IPS-20b (cell line): ENCODE measurements at regions not wholly inside any gene's neighbourhood (a gene's known extent, or its start where the extent isn't known, plus 50 kb on each side); places are given as distances from the start of the nearest gene placed in this dataset.

Experiments used
- H3K27ac ChIP-seq: one replicate; pipeline ENCODE4 v1.5.1; 2013; ENCODE audit warnings: low read length
- H3K27me3 ChIP-seq: 2 replicates; pipeline ENCODE4 v1.6.1; 2013; ENCODE audit warnings: mild to moderate bottlenecking, low read length, inconsistent platforms; ENCODE audit not compliant: insufficient read depth
- H3K36me3 ChIP-seq: 2 replicates; pipeline ENCODE4 v1.6.1; 2013; ENCODE audit warnings: low read depth, mild to moderate bottlenecking, inconsistent platforms, low read length, moderate library complexity; ENCODE audit not compliant: insufficient read depth
- H3K4me1 ChIP-seq: 2 replicates; pipeline ENCODE4 v1.6.1; 2013; ENCODE audit warnings: mild to moderate bottlenecking, control low read depth, inconsistent platforms, low read length, moderate library complexity; ENCODE audit not compliant: insufficient read depth
- H3K4me3 ChIP-seq: 2 replicates; pipeline ENCODE4 v1.5.1; 2013; ENCODE audit warnings: mild to moderate bottlenecking, low read length, inconsistent platforms
- H3K9ac ChIP-seq: 2 replicates; pipeline ENCODE4 v1.6.1; 2013; ENCODE audit warnings: low read depth, mild to moderate bottlenecking, inconsistent platforms, low read length, moderate library complexity
- H3K9me3 ChIP-seq: 2 replicates; pipeline ENCODE4 v1.6.1; 2013; ENCODE audit warnings: mild to moderate bottlenecking, low read depth, low read length, inconsistent platforms; ENCODE audit not compliant: insufficient read depth

DNA sequence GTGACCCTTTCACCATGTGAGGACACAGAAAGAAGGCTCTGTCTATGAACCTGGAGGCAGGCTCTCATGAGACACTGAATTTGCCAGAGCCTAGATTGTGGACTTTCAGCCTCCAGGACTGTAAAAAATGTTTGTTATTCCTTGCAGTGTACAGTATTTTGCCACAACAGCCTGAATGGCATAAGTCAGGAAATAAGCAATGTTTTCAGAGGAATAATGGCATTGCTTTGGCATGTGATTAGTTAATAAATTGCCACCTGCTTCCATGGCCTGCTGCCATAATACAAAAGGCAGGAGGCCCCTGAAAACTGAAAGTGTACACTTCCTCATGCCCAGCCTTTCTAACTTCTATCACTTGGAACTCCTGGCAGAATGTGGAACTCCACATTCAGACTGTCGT lies 408.1 kb downstream of the GADD45G start:
- H3K9ac ChIP-seq, result no peak overlapping the region
- H3K4me3 ChIP-seq, result no peak overlapping the region
- H3K4me1 ChIP-seq, result peaks cover 7% of the 10 kb centered on the region
- H3K27ac ChIP-seq, result no peak overlapping the region
- no peaks in the 10 kb centered on the region for H3K9me3 ChIP-seq
- H3K36me3 ChIP-seq, result no peaks in the 10 kb centered on the region
- H3K27me3 ChIP-seq, result no peaks in the 10 kb centered on the region

DNA sequence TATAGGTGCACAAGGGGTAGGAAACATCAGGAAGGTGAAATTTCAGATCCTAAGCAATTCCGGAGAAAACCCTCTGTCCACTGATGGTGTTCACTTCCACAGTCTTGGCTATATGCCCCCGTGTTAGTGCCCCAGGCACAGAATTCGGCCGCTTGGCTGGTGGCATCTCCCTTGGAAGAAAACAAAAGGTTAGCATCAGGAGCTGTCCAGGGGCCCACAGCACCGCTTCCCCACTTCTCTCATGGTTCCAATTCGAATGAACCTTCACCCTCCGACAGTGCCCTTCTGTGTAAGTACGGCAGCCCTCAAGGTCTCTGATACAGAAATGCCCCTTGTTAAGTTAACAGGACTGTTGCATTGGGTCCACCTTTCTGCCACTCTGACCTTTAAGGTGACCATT lies 409.0 kb downstream of the GADD45G start:
- Histone ChIP-seq H3K4me1 (no peaks in the 10 kb centered on the region), H3K9me3 (no peaks in the 10 kb centered on the region), H3K36me3 (no peaks in the 10 kb centered on the region), H3K9ac (no peak overlapping the region), H3K4me3 (no peak overlapping the region), H3K27ac (no peak overlapping the region), H3K27me3 (no peaks in the 10 kb centered on the region)

- Histone ChIP-seq H3K36me3 (no peaks in the 10 kb centered on the region), H3K4me1 (no peaks in the 10 kb centered on the region), H3K9ac (no peak overlapping the region), H3K27ac (no peak overlapping the region), H3K4me3 (no peak overlapping the region), H3K9me3 (no peaks in the 10 kb centered on the region), H3K27me3 (no peaks in the 10 kb centered on the region)
Measured at GRCh38 chr9:90014421-90014820, 409.6 kb downstream of the GADD45G start.

DNA sequence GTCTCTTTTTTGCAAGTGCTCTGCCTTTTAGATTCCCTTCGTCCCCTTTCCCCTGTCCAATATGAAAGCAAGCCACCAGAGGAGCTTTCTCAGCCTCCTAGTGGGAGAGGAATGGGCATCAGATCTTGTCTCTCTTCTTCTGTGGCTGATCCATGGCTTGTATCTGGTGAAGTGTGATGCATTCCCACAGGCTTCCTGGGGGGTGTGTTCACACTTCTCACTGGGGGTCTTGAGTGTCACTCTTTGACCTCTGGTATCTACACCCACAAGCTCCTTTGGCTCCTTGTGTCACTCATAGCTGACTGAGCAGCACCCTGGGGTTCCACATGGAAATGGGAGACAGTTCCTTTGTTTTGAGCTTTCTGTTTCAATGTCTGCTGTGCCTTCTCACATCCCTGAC lies 411.5 kb downstream of the GADD45G start:
- Histone ChIP-seq H3K4me1 (no peaks in the 10 kb centered on the region), H3K9ac (no peak overlapping the region), H3K9me3 (no peaks in the 10 kb centered on the region), H3K36me3 (no peaks in the 10 kb centered on the region), H3K4me3 (no peak overlapping the region), H3K27me3 (no peaks in the 10 kb centered on the region), H3K27ac (no peak overlapping the region)

DNA sequence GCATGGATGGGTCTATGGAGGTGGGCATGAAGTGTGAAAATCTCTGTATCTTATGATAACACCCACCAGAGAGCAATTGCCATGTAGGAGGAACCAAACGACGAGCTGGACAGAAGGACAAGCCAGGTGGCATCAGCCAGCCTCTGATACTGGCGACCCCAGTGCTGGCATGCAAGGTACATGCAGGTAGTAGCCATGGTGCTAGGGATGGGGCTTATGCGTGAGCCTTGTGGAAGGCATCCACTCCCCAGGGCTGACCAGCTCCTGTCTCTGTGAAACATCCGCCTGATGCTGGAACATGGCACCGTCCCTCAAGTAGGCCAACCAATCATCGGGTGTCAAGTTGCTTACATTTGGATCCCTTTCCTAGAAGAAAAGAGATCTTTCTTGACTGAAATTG lies 412.9 kb downstream of the GADD45G start:
- Histone ChIP-seq H3K4me1 (no peaks in the 10 kb centered on the region), H3K4me3 (no peak overlapping the region), H3K9ac (no peak overlapping the region), H3K9me3 (no peaks in the 10 kb centered on the region), H3K27me3 (no peaks in the 10 kb centered on the region), H3K27ac (no peak overlapping the region), H3K36me3 (no peaks in the 10 kb centered on the region)

DNA sequence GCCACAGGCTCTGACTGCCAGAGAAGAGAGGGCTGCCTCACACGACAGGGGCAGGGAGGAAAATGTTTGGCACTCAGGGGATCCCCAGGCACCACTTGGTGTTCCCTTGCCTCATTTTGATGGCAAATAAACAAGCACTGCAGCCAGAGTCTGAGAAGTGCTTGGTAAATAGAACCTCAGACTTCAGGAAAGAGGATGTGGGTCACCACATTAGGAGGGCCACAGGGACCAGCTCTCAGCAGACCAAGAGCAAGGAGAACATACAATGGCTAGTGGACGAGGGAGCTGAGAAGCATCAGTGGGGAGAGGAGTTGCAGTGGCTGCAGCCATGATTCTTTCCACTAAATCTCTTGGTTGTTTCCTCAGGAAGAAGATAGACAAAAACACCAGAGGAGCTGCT lies 413.9 kb downstream of the GADD45G start:
- no peaks in the 10 kb centered on the region for H3K36me3 ChIP-seq
- no peak overlapping the region for H3K4me3 ChIP-seq
- no peak overlapping the region for H3K27ac ChIP-seq
- H3K4me1 ChIP-seq, result no peaks in the 10 kb centered on the region
- H3K9ac ChIP-seq, result no peak overlapping the region
- no peaks in the 10 kb centered on the region for H3K9me3 ChIP-seq
- H3K27me3 ChIP-seq, result no peaks in the 10 kb centered on the region; the same call in 1 of the 2 replicates

GRCh38 chr9:90019626-90020025 lies 414.8 kb downstream of the GADD45G start:
- Histone ChIP-seq H3K27me3 (no peaks in the 10 kb centered on the region; the same call in 1 of the 2 replicates), H3K9me3 (no peaks in the 10 kb centered on the region), H3K9ac (no peak overlapping the region), H3K27ac (no peak overlapping the region), H3K36me3 (no peaks in the 10 kb centered on the region), H3K4me1 (no peaks in the 10 kb centered on the region), H3K4me3 (no peak overlapping the region)

GRCh38 chr9:90020276-90020871 lies 415.6 kb downstream of the GADD45G start:
- no peaks in the 10 kb centered on the region for H3K9me3 ChIP-seq
- H3K27ac ChIP-seq, result no peak overlapping the region
- H3K9ac ChIP-seq, result no peak overlapping the region
- H3K36me3 ChIP-seq, result no peaks in the 10 kb centered on the region
- no peak overlapping the region for H3K4me3 ChIP-seq
- 0 out of 2 replicates have a peak, but pooled peaks cover under 1% of the 10 kb centered on the region for H3K4me1 ChIP-seq
- no peaks in the 10 kb centered on the region; the same call in 1 of the 2 replicates for H3K27me3 ChIP-seq

GRCh38 chr9:90021216-90021906 lies 416.5 kb downstream of the GADD45G start:
- no peak overlapping the region for H3K27ac ChIP-seq
- H3K27me3 ChIP-seq, result no peaks in the 10 kb centered on the region; the same call in 1 of the 2 replicates
- H3K9ac ChIP-seq, result no peak overlapping the region
- H3K36me3 ChIP-seq, result no peaks in the 10 kb centered on the region
- H3K9me3 ChIP-seq, result no peaks in the 10 kb centered on the region
- H3K4me1 ChIP-seq, result peaks cover 10% of the 10 kb centered on the region
- H3K4me3 ChIP-seq, result no peak overlapping the region

DNA sequence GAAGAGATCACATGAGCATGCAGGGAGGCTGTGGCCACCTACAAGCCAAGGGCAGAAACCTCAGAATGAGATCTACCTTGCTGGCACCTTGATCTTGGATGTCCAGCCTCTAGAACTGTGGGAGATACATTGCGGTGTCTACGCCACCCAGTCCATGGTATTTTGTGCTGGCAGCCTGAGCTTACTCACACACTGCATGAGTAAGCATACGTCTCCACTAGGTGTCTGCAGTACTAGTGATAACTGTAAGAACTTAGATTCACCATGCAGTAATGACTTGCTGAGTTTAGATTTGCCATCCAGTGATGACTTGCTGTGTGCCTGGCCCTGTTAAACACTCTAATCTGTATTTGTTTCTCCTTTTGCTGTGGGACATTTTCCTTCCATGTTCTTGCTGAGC lies 417.7 kb downstream of the GADD45G start:
- H3K4me3 ChIP-seq, result no peak overlapping the region
- peaks cover 16% of the 10 kb centered on the region for H3K4me1 ChIP-seq
- H3K27ac ChIP-seq, result no peak overlapping the region
- no peaks in the 10 kb centered on the region for H3K36me3 ChIP-seq
- no peak overlapping the region for H3K9ac ChIP-seq
- H3K9me3 ChIP-seq, result no peaks in the 10 kb centered on the region
- H3K27me3 ChIP-seq, result no peaks in the 10 kb centered on the region; the same call in 1 of the 2 replicates

DNA sequence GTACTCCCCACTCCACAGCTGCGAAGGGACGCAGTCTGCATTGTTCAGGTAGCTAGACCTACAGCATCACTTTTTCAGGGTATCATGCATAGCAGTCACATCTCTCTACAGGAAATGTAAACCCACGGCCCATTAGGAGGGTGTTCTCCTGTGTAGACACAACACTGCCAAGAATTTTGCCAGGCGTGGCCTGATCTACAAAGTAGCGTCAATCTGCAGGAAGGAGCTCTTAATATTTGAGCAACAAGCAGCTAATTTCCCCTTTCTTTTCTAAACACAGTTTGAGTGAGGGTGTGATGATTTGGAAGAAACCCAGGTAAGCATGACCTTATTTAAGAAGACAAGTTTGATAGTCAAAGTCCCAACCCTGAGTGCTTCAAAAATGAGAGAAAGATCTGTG lies 419.0 kb downstream of the GADD45G start:
- peaks cover 16% of the 10 kb centered on the region for H3K4me1 ChIP-seq
- no peak overlapping the region for H3K9ac ChIP-seq
- H3K27me3 ChIP-seq, result no peaks in the 10 kb centered on the region; the same call in 1 of the 2 replicates
- H3K9me3 ChIP-seq, result no peaks in the 10 kb centered on the region
- H3K4me3 ChIP-seq, result no peak overlapping the region
- no peaks in the 10 kb centered on the region for H3K36me3 ChIP-seq
- H3K27ac ChIP-seq, result no peak overlapping the region

DNA sequence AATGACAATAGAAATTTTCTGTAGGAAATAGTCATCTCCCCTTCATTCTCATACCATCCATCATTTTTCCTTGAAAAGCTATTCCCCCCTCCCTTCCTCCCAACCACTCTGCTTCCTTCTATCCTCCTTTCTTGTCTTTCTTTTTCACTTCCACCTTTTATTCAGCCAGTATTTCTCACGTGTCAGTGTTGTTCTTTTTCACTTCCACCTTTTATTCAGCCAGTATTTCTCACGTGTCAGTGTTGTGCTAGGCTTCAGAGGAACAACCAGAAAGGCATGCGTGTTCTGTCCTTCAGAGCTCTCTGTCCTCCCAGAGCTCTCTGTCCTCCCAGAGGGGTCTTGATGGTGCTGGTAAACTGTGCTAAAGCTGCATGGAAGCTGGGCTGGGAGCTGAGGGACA lies 419.6 kb downstream of the GADD45G start:
- Histone ChIP-seq H3K9me3 (no peaks in the 10 kb centered on the region), H3K4me3 (no peak overlapping the region), H3K4me1 (peaks cover 16% of the 10 kb centered on the region), H3K9ac (no peak overlapping the region), H3K36me3 (no peaks in the 10 kb centered on the region), H3K27me3 (no peaks in the 10 kb centered on the region; the same call in 1 of the 2 replicates), H3K27ac (no peak overlapping the region)
